ELR (cell line): ENCODE measurements at regions not wholly inside any gene's neighbourhood (a gene's known extent, or its start where the extent isn't known, plus 50 kb on each side); places are given as distances from the start of the nearest gene placed in this dataset.
"Not testable (repeated sequence)": the region's sequence is repeated elsewhere in the genome, so short reads cannot be mapped to it uniquely, and the experiment has no call there.

Source experiments
- DNase-seq: peaks from one replicate; pipeline ENCODE4 v3.0.0-alpha.2; 2015; ENCODE audit warnings: low read depth

- DNase-seq: peak; percentile 68
These were observed 105.5 kb downstream of the KPNA2 start for GRCh38 chr17:68141050-68141449.

- no peak for DNase-seq
These were observed 105.2 kb upstream of the AMZ2 start for GRCh38 chr17:68142595-68142994.

- no peak for DNase-seq
These were observed 104.4 kb upstream of the AMZ2 start for GRCh38 chr17:68143425-68143824.

GRCh38 chr17:68145088-68145487 is 102.8 kb upstream of the AMZ2 start:
- no peak for DNase-seq

GRCh38 chr17:68148936-68149335 is 98.9 kb upstream of the AMZ2 start:
- no peak for DNase-seq

- DNase-seq: no peak
These were observed 95.7 kb upstream of the AMZ2 start for GRCh38 chr17:68152161-68152571.

- no peak for DNase-seq
These were observed 92.2 kb upstream of the AMZ2 start for GRCh38 chr17:68155692-68156091.

GRCh38 chr17:68161644-68162428 is 86.0 kb upstream of the AMZ2 start:
- peak; percentile 47 for DNase-seq

GRCh38 chr17:68168273-68169164 is 79.3 kb upstream of the AMZ2 start:
- DNase-seq: not testable (repeated sequence)

- DNase-seq: not testable (repeated sequence)
These were observed 78.5 kb upstream of the AMZ2 start for GRCh38 chr17:68169165-68169821.

- DNase-seq: no peak
These were observed 78.0 kb upstream of the AMZ2 start for GRCh38 chr17:68169840-68170239.

- DNase-seq: no peak
These were observed 77.6 kb upstream of the AMZ2 start for GRCh38 chr17:68170246-68170645.

- DNase-seq: peak; percentile 77
These were observed 75.3 kb upstream of the AMZ2 start for GRCh38 chr17:68172461-68172954.

- DNase-seq: no peak
These were observed 72.4 kb upstream of the AMZ2 start for GRCh38 chr17:68175416-68175815.

GRCh38 chr17:68175905-68176304 is 71.9 kb upstream of the AMZ2 start:
- no peak for DNase-seq

- DNase-seq: no peak
These were observed 71.1 kb upstream of the AMZ2 start for GRCh38 chr17:68176718-68177117.

GRCh38 chr17:68178831-68179230 is 69.0 kb upstream of the AMZ2 start:
- no peak for DNase-seq

- no peak for DNase-seq
These were observed 68.5 kb upstream of the AMZ2 start for GRCh38 chr17:68179236-68179925.

- no peak for DNase-seq
These were observed 67.9 kb upstream of the AMZ2 start for GRCh38 chr17:68179926-68180285.

GRCh38 chr17:68182011-68182306 is 65.9 kb upstream of the AMZ2 start:
- DNase-seq: no peak

GRCh38 chr17:68182940-68183551 is 64.8 kb upstream of the AMZ2 start:
- DNase-seq: no peak

- no peak for DNase-seq
These were observed 63.7 kb upstream of the AMZ2 start for GRCh38 chr17:68184141-68184571.
